GM23248 (cell line): ENCODE measurements at regions not wholly inside any gene's neighbourhood (a gene's known extent, or its start where the extent isn't known, plus 50 kb on each side); places are given as distances from the start of the nearest gene placed in this dataset.

Source experiments
- EZH2 ChIP-seq: fragments of 200-600 bp; sonication (generic); IDR thresholded peaks from 2 replicates; pipeline ENCODE4 v1.6.1; 2018; ENCODE audit warnings: antibody characterized with exemption, mild to moderate bottlenecking; ENCODE audit not compliant: insufficient read depth, poor library complexity, severe bottlenecking
- EZH2phosphoT487 ChIP-seq: fragments of 200-600 bp; sonication (generic); IDR thresholded peaks from 2 replicates; pipeline ENCODE4 v1.6.1; 2018; ENCODE audit warnings: antibody characterized with exemption, moderate library complexity, mild to moderate bottlenecking, low read depth; ENCODE audit not compliant: insufficient read depth

DNA sequence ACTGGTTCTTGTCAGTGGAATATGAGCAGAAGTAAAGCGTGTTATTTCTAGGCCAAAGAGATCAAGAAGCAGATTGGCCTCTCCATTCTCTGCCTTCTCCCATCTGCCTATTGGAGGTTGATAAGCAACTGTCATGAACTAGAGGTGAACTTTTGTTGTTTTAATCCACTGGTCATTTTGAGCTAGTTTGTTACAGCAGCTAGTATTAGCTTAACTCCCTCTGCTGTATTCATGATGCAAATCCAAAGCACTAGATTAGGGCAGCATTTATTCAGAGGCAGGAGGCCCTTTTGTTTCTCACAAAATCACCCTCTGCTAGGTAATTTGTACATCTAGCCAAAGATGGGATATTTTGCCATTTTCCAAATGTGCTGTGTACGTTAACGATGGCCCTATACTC lies 97.3 kb upstream of the DPT start:
- TF ChIP-seq EZH2 (no peak), EZH2phosphoT487 (no peak)
